IgD-negative memory B cell (primary cell): ENCODE measurements at regions not wholly inside any gene's neighbourhood (a gene's known extent, or its start where the extent isn't known, plus 50 kb on each side); places are given as distances from the start of the nearest gene placed in this dataset.
"Not testable (repeated sequence)": the region's sequence is repeated elsewhere in the genome, so short reads cannot be mapped to it uniquely, and the experiment has no call there.

Experiments used
- H3K27ac Mint-ChIP-seq, 3 donors: one replicate each; pipeline ENCODE4 v1.8.0; 2020 to 2022; ENCODE audit warnings: mild to moderate bottlenecking in 3 of 3, mixed read lengths in 3 of 3, moderate library complexity in 1 of 3
- H3K27me3 Mint-ChIP-seq: one replicate; pipeline ENCODE4 v1.8.0; 2021; ENCODE audit warnings: mixed read lengths
- H3K36me3 Mint-ChIP-seq: one replicate; pipeline ENCODE4 v1.8.0; 2020; ENCODE audit warnings: mild to moderate bottlenecking, mixed read lengths
- H3K4me1 Mint-ChIP-seq, 3 donors: one replicate each; pipeline ENCODE4 v1.8.0; 2020 to 2022; ENCODE audit warnings: mixed read lengths in 3 of 3, mild to moderate bottlenecking in 1 of 3
- H3K4me3 Mint-ChIP-seq, 4 donors: one replicate each; pipeline ENCODE4 v1.8.0; 2020 to 2022; ENCODE audit warnings: mild to moderate bottlenecking in 4 of 4, mixed read lengths in 4 of 4, moderate library complexity in 3 of 4
- H3K9me3 Mint-ChIP-seq, 3 donors: one replicate each; pipeline ENCODE4 v1.8.0; 2020 to 2021; ENCODE audit warnings: mixed read lengths in 3 of 3, mild to moderate bottlenecking in 1 of 3

- Mint-ChIP-seq H3K36me3 (no peaks in the 10 kb centered on the region), H3K4me3 (no peak overlapping the region), H3K27ac (no peak overlapping the region), H3K9me3 (peaks cover 1 to 28% (median 10%) of the 10 kb centered on the region in 3 donors), H3K4me1 (peaks cover 0 to 1% (median 0%) of the 10 kb centered on the region in 3 donors), H3K27me3 (no peaks in the 10 kb centered on the region)
Measured at GRCh38 chr3:166660962-166661361, 719.1 kb downstream of the ZBBX start.

GRCh38 chr3:166637984-166638530, 742.0 kb downstream of the ZBBX start:
- Mint-ChIP-seq H3K27me3 (no peaks in the 10 kb centered on the region), H3K9me3 (peaks cover 0 to 4% (median 2%) of the 10 kb centered on the region in 3 donors), H3K4me3 (no peak overlapping the region), H3K4me1 (no peaks in the 10 kb centered on the region), H3K36me3 (no peaks in the 10 kb centered on the region), H3K27ac (no peak overlapping the region)

GRCh38 chr3:166634091-166634746, 745.9 kb downstream of the ZBBX start:
- no peaks in the 10 kb centered on the region for H3K4me1 Mint-ChIP-seq
- H3K27me3 Mint-ChIP-seq, result no peaks in the 10 kb centered on the region
- H3K9me3 Mint-ChIP-seq, result peaks cover 0 to 4% (median 2%) of the 10 kb centered on the region in 3 donors
- H3K36me3 Mint-ChIP-seq, result no peaks in the 10 kb centered on the region
- H3K4me3 Mint-ChIP-seq, result no peak overlapping the region
- H3K27ac Mint-ChIP-seq, result no peak overlapping the region

GRCh38 chr3:166630190-166630589, 749.9 kb downstream of the ZBBX start:
- H3K27me3 Mint-ChIP-seq, result no peaks in the 10 kb centered on the region
- H3K4me1 Mint-ChIP-seq, result no peaks in the 10 kb centered on the region
- H3K4me3 Mint-ChIP-seq, result no peak overlapping the region
- H3K27ac Mint-ChIP-seq, result no peak overlapping the region
- no peaks in the 10 kb centered on the region for H3K36me3 Mint-ChIP-seq
- H3K9me3 Mint-ChIP-seq, result peaks cover 0 to 1% (median 1%) of the 10 kb centered on the region in 3 donors

- Mint-ChIP-seq H3K4me3 (no peak overlapping the region), H3K4me1 (peaks cover 0 to 2% (median 0%) of the 10 kb centered on the region in 3 donors), H3K36me3 (no peaks in the 10 kb centered on the region), H3K9me3 (peaks cover 0 to 2% (median 0%) of the 10 kb centered on the region in 3 donors), H3K27ac (no peak overlapping the region), H3K27me3 (no peaks in the 10 kb centered on the region)
Measured at GRCh38 chr3:166613365-166613764, 766.7 kb downstream of the ZBBX start.

- not testable (repeated sequence) for H3K4me3 Mint-ChIP-seq, H3K36me3 Mint-ChIP-seq
Measured at GRCh38 chr3:166612761-166613160, 767.3 kb downstream of the ZBBX start.

GRCh38 chr3:166607933-166608521, 770.8 kb upstream of the BCHE start:
- Mint-ChIP-seq H3K27me3 (no peaks in the 10 kb centered on the region), H3K27ac (no peak overlapping the region), H3K9me3 (peaks cover 0 to 5% (median 2%) of the 10 kb centered on the region in 3 donors), H3K4me1 (peaks cover 0 to under 1% (median 0%) of the 10 kb centered on the region in 3 donors), H3K4me3 (no peak overlapping the region), H3K36me3 (no peaks in the 10 kb centered on the region)

More at GRCh38 chr3:166612761-166613160, 767.3 kb downstream of the ZBBX start:
- not testable (repeated sequence) for H3K27ac Mint-ChIP-seq, H3K4me1 Mint-ChIP-seq, H3K9me3 Mint-ChIP-seq, H3K27me3 Mint-ChIP-seq

- Mint-ChIP-seq H3K27ac (no peak overlapping the region), H3K9me3 (peaks cover 0 to 5% (median 2%) of the 10 kb centered on the region in 3 donors), H3K27me3 (no peaks in the 10 kb centered on the region), H3K36me3 (no peaks in the 10 kb centered on the region), H3K4me1 (no peaks in the 10 kb centered on the region), H3K4me3 (no peak overlapping the region)
Measured at GRCh38 chr3:166606988-166607387, 769.8 kb upstream of the BCHE start.

GRCh38 chr3:166593776-166594175, 756.6 kb upstream of the BCHE start:
- Mint-ChIP-seq H3K4me1 (no peaks in the 10 kb centered on the region), H3K27me3 (no peaks in the 10 kb centered on the region), H3K9me3 (peaks cover 2 to 5% (median 2%) of the 10 kb centered on the region in 3 donors), H3K36me3 (peaks cover 2% of the 10 kb centered on the region), H3K4me3 (no peak overlapping the region), H3K27ac (no peak overlapping the region)

GRCh38 chr3:166582236-166582635, 745.0 kb upstream of the BCHE start:
- Mint-ChIP-seq H3K27ac (no peak overlapping the region), H3K36me3 (no peaks in the 10 kb centered on the region)

GRCh38 chr3:166580561-166580960, 743.3 kb upstream of the BCHE start:
- no peaks in the 10 kb centered on the region for H3K27me3 Mint-ChIP-seq
- peaks cover 0 to 11% (median 0%) of the 10 kb centered on the region in 3 donors for H3K9me3 Mint-ChIP-seq
- H3K36me3 Mint-ChIP-seq, result no peaks in the 10 kb centered on the region
- no peaks in the 10 kb centered on the region for H3K4me1 Mint-ChIP-seq
- no peak overlapping the region for H3K27ac Mint-ChIP-seq
- no peak overlapping the region for H3K4me3 Mint-ChIP-seq

More at GRCh38 chr3:166582236-166582635, 745.0 kb upstream of the BCHE start:
- no peaks in the 10 kb centered on the region for H3K4me1 Mint-ChIP-seq
- peaks cover 0 to 11% (median 0%) of the 10 kb centered on the region in 3 donors for H3K9me3 Mint-ChIP-seq
- no peak overlapping the region for H3K4me3 Mint-ChIP-seq
- no peaks in the 10 kb centered on the region for H3K27me3 Mint-ChIP-seq

- Mint-ChIP-seq H3K9me3 (peaks cover 0 to 9% (median 4%) of the 10 kb centered on the region in 3 donors), H3K4me1 (no peaks in the 10 kb centered on the region), H3K4me3 (no peak overlapping the region), H3K36me3 (no peaks in the 10 kb centered on the region), H3K27ac (no peak overlapping the region), H3K27me3 (no peaks in the 10 kb centered on the region)
Measured at GRCh38 chr3:166575161-166575560, 737.9 kb upstream of the BCHE start.

GRCh38 chr3:166571686-166572085, 734.5 kb upstream of the BCHE start:
- H3K9me3 Mint-ChIP-seq, H3K27ac Mint-ChIP-seq, H3K4me3 Mint-ChIP-seq, H3K4me1 Mint-ChIP-seq, H3K36me3 Mint-ChIP-seq, H3K27me3 Mint-ChIP-seq: not testable (repeated sequence)

- H3K27me3 Mint-ChIP-seq, result no peaks in the 10 kb centered on the region
- H3K4me3 Mint-ChIP-seq, result no peak overlapping the region
- H3K36me3 Mint-ChIP-seq, result no peaks in the 10 kb centered on the region
- no peak overlapping the region for H3K27ac Mint-ChIP-seq
- H3K4me1 Mint-ChIP-seq, result no peaks in the 10 kb centered on the region
- H3K9me3 Mint-ChIP-seq, result peaks cover 0 to 9% (median 4%) of the 10 kb centered on the region in 3 donors
Measured at GRCh38 chr3:166570102-166570501, 732.9 kb upstream of the BCHE start.

GRCh38 chr3:166569589-166569988, 732.4 kb upstream of the BCHE start:
- Mint-ChIP-seq H3K27ac (no peak overlapping the region), H3K9me3 (peaks cover 0 to 9% (median 4%) of the 10 kb centered on the region in 3 donors), H3K4me3 (no peak overlapping the region), H3K36me3 (no peaks in the 10 kb centered on the region), H3K4me1 (no peaks in the 10 kb centered on the region), H3K27me3 (no peaks in the 10 kb centered on the region)

GRCh38 chr3:166560253-166560652, 723.0 kb upstream of the BCHE start:
- Mint-ChIP-seq H3K9me3 (peaks cover 3 to 11% (median 6%) of the 10 kb centered on the region in 3 donors), H3K27ac (no peak overlapping the region), H3K4me1 (no peaks in the 10 kb centered on the region), H3K4me3 (no peak overlapping the region), H3K36me3 (no peaks in the 10 kb centered on the region), H3K27me3 (no peaks in the 10 kb centered on the region)
